Spleen (tissue), 11 donors: ENCODE measurements at regions not wholly inside any gene's neighbourhood (a gene's known extent, or its start where the extent isn't known, plus 50 kb on each side); places are given as distances from the start of the nearest gene placed in this dataset.

Source experiments
- DNase-seq: peaks from one replicate; pipeline ENCODE4 v3.0.0-alpha.2; 2020
- H3K27ac ChIP-seq, 8 donors: fragments of 200-600 bp; sonication (generic) in 7 of 8; 1 replicate in 4 of 8; 2 replicates in 4 of 8; pipeline versions ENCODE4 v1.5.0 to v1.8.0; 2016 to 2021; ENCODE audit warnings: inconsistent platforms in 4 of 8, mild to moderate bottlenecking in 4 of 8, moderate library complexity in 1 of 8
- H3K27me3 ChIP-seq, 7 donors: fragments of 200-600 bp; sonication (generic) in 6 of 7; replicated peaks in 1 of 7; 1 replicate in 4 of 7; 2 replicates in 3 of 7; pipeline versions ENCODE4 v1.5.0 to v1.8.0; 2016 to 2021; ENCODE audit warnings: inconsistent platforms in 3 of 7, mild to moderate bottlenecking in 1 of 7
- H3K36me3 ChIP-seq, 6 donors: fragments of 200-600 bp; sonication (generic) in 5 of 6; 1 replicate in 4 of 6; 2 replicates in 2 of 6; pipeline versions ENCODE4 v1.5.0 to v1.8.0; 2016 to 2021; ENCODE audit warnings: inconsistent platforms in 2 of 6
- H3K4me1 ChIP-seq, 6 donors: fragments of 200-600 bp; sonication (generic) in 5 of 6; 1 replicate in 3 of 6; 2 replicates in 3 of 6; pipeline versions ENCODE4 v1.5.0 to v1.8.0; 2016 to 2021; ENCODE audit warnings: inconsistent platforms in 3 of 6
- H3K4me3 ChIP-seq, 8 donors: fragments of 200-600 bp; sonication (generic) in 7 of 8; 1 replicate in 4 of 8; 2 replicates in 4 of 8; pipeline versions ENCODE4 v1.5.0 to v1.8.0; 2016 to 2021; ENCODE audit warnings: inconsistent platforms in 4 of 8, mild to moderate bottlenecking in 4 of 8, moderate library complexity in 2 of 8
- H3K9me3 ChIP-seq, 8 donors: fragments of 200-600 bp; sonication (generic) in 7 of 8; 1 replicate in 4 of 8; 2 replicates in 4 of 8; pipeline versions ENCODE4 v1.5.0 to v1.8.0; 2016 to 2021; ENCODE audit warnings: inconsistent platforms in 4 of 8
- CTCF ChIP-seq, 11 experiments: fragments of 200-600 bp in 7 of 11; fragments of 450-650 bp in 4 of 11; sonication (generic) in 4 of 11; IDR thresholded peaks in 8 of 11; conservative IDR thresholded peaks in 3 of 11; 1 replicate in 7 of 11; 2 replicates in 4 of 11; pipeline versions ENCODE4 v1.4.0 to v1.8.0; 2016 to 2021; ENCODE audit warnings: antibody characterized with exemption in 11 of 11, inconsistent platforms in 4 of 11, mild to moderate bottlenecking in 1 of 11
- POLR2A ChIP-seq, 3 donors: fragments of 450-650 bp; IDR thresholded peaks; one replicate each; pipeline ENCODE4 v1.5.1; 2017; ENCODE audit warnings: antibody characterized with exemption in 3 of 3, mild to moderate bottlenecking in 1 of 3
- POLR2AphosphoS5 ChIP-seq, 3 donors: sonication (generic); formaldehyde crosslinking; IDR thresholded peaks; one replicate each; pipeline ENCODE4 v1.5.1; 2017; ENCODE audit warnings: antibody characterized with exemption in 3 of 3
- whole genome bisulfite sequencing, 5 donors: extraction: QIAGEN DNeasy Blood & Tissue Kit in 3 of 5; methylation state at CpG; one replicate each; pipeline versions ENCODE4 v1.1.5 to v1.1.7; 2013 to 2018; 5-methylcytosine and 5-hydroxymethylcytosine counted together
- intact Hi-C: fragments of 100-400 bp; cut with DNase I; formaldehyde crosslinking; loops from one replicate; pipeline ENCODE4 v1.15.0; 2023; ENCODE audit warnings: low total_unique reads
- donor health status: healthy with polysubstance abuse.
- donor health status: DM: no; HTN: no; CAD: no; lungs with moderate emphysema.
- donor health status: DM: no; HTN: no; CAD: no.
- donor health status: Bipolar disorder and iron deficiency.
- donor health status: healthy.
- donor health status: DM: no; HTN: no; CAD: no.
- donor health status: DM: yes; HTN: yes; CAD: no.

GRCh38 chr2:147171941-147172340 is 672.9 kb upstream of the ACVR2A start:
- no peaks in the 10 kb centered on the region for H3K4me1 ChIP-seq
- no peak overlapping the region for H3K27ac ChIP-seq
- no peaks in the 10 kb centered on the region for H3K27me3 ChIP-seq
- 56 to 71% (median 63%) methylated on average over 3 of the region's 3 CpGs for WGBS, 5 donors
- no peak for DNase-seq
- intact Hi-C loops: no loop called here
- TF ChIP-seq POLR2A (IDR thresholded peaks at IDR 0.05) (no peak), CTCF (IDR thresholded peaks at IDR 0.05 in 8 of 11, conservative IDR thresholded peaks at IDR 0.05 in 3 of 11) (no peak), POLR2AphosphoS5 (IDR thresholded peaks at IDR 0.05) (no peak)
- H3K4me3 ChIP-seq: no peak overlapping the region
- no peaks in the 10 kb centered on the region for H3K9me3 ChIP-seq
- H3K36me3 ChIP-seq: no peaks in the 10 kb centered on the region

GRCh38 chr2:147170932-147171331 is 673.9 kb upstream of the ACVR2A start:
- H3K36me3 ChIP-seq: no peaks in the 10 kb centered on the region
- H3K27ac ChIP-seq: no peak overlapping the region
- WGBS, 5 donors: 89 to 98% (median 94%) methylated on average over 1 of the region's 1 CpG
- H3K27me3 ChIP-seq: no peaks in the 10 kb centered on the region
- TF ChIP-seq CTCF (IDR thresholded peaks at IDR 0.05 in 8 of 11, conservative IDR thresholded peaks at IDR 0.05 in 3 of 11) (no peak), POLR2AphosphoS5 (IDR thresholded peaks at IDR 0.05) (no peak), POLR2A (IDR thresholded peaks at IDR 0.05) (no peak)
- no peak overlapping the region for H3K4me3 ChIP-seq
- intact Hi-C loops: no loop called here
- no peak for DNase-seq
- H3K9me3 ChIP-seq: no peaks in the 10 kb centered on the region
- no peaks in the 10 kb centered on the region for H3K4me1 ChIP-seq

GRCh38 chr2:147165697-147166382 is 679.0 kb upstream of the ACVR2A start:
- intact Hi-C loops: no loop called here
- Histone ChIP-seq H3K27ac (no peak overlapping the region), H3K4me1 (no peaks in the 10 kb centered on the region), H3K27me3 (no peaks in the 10 kb centered on the region), H3K9me3 (no peaks in the 10 kb centered on the region), H3K36me3 (no peaks in the 10 kb centered on the region), H3K4me3 (no peak overlapping the region)
- 41 to 53% (median 44%) methylated on average over 2 of the region's 2 CpGs for whole genome bisulfite sequencing, 5 donors
- DNase-seq: no peak
- TF ChIP-seq CTCF (IDR thresholded peaks at IDR 0.05 in 8 of 11, conservative IDR thresholded peaks at IDR 0.05 in 3 of 11) (no peak), POLR2AphosphoS5 (IDR thresholded peaks at IDR 0.05) (no peak)

GRCh38 chr2:147164563-147164962 is 680.3 kb upstream of the ACVR2A start:
- no peaks in the 10 kb centered on the region for H3K9me3 ChIP-seq
- H3K27ac ChIP-seq: no peak overlapping the region
- no peak for TF ChIP-seq POLR2AphosphoS5 (IDR thresholded peaks at IDR 0.05)
- TF ChIP-seq CTCF (IDR thresholded peaks at IDR 0.05 in 8 of 11, conservative IDR thresholded peaks at IDR 0.05 in 3 of 11): no peak
- TF ChIP-seq POLR2A (IDR thresholded peaks at IDR 0.05): no peak
- no peaks in the 10 kb centered on the region for H3K36me3 ChIP-seq
- no peaks in the 10 kb centered on the region for H3K27me3 ChIP-seq
- DNase-seq: peak; percentile 64
- 69 to 92% (median 83%) methylated on average over 3 to 4 of the region's 4 CpGs for WGBS, 5 donors
- no peaks in the 10 kb centered on the region for H3K4me1 ChIP-seq
- no peak overlapping the region for H3K4me3 ChIP-seq
- intact Hi-C loops: no loop called here
